ENCODE measurements at regions not wholly inside any gene's neighbourhood (a gene's known extent, or its start where the extent isn't known, plus 50 kb on each side); places are given as distances from the start of the nearest gene placed in this dataset.

DNA sequence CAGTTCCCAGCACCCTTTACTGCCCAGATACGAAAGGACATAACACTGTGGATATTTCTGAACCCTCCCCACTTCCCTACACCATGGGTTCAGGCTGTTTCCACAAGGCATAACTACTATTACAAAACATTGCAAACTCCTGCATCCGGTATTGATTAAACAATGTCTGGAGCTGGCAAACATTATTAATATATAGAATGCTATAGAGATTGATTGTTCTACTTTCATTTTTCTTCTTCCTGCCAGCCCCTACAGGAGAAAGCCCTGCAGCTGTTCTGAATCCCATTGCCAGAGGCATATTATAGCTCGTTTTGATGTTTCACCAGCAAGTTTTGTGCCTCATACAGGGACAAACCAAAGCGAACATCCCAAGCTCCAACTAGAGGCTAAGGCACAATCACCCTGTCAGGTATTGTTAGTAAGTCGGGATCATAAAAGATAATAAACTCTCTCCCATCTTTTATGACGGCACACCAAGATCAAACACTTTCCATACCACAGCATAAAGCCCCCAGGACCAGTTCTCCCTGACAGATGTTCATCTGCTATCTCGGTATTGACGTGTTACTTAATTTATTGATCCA, 331.1 kb upstream of the NT5E start:
- Histone ChIP-seq H3K9me3 (ENCODE audit: control insufficient read depth, low read length) (no peaks in the 10 kb centered on the region), H3K4ac (ENCODE audit: low read depth in 1 of 2, low read length in 2 of 2) (no peak overlapping the region), H2BK120ac (ENCODE audit: low read depth, low read length) (no peak overlapping the region), H2BK12ac (ENCODE audit: low read length in 2 of 2) (no peak overlapping the region), H2AFZ (ENCODE audit: low read depth, low read length) (no peak overlapping the region), H2BK15ac (ENCODE audit: low read depth, poor library complexity, severe bottlenecking) (no peak overlapping the region), H3K27me3 (ENCODE audit: control insufficient read depth in 1 of 2, insufficient read depth in 1 of 2, low read length in 2 of 2) (peaks cover 0 to 5% of the 10 kb centered on the region in 2 experiments), H3K36me3 (ENCODE audit: control insufficient read depth in 1 of 2, insufficient read depth in 2 of 2, low read depth in 1 of 2, low read length in 2 of 2) (no peaks in the 10 kb centered on the region), H2BK5ac (ENCODE audit: low read depth, low read length, poor library complexity, severe bottlenecking) (no peak overlapping the region), H3K79me1 (replicated peaks; ENCODE audit: low read length, poor library complexity, severe bottlenecking) (no peaks in the 10 kb centered on the region), H4K8ac (ENCODE audit: low read length) (no peak overlapping the region), H3K18ac (ENCODE audit: low read depth in 1 of 2, low read length in 2 of 2) (no peak overlapping the region), H3K23ac (ENCODE audit: low read length in 2 of 2) (no peak overlapping the region), H3K27ac (ENCODE audit: low read length, poor library complexity, severe bottlenecking) (no peak overlapping the region), H2AK5ac (ENCODE audit: low read length, severe bottlenecking) (no peak overlapping the region), H3K4me3 (ENCODE audit: insufficient read depth in 1 of 2, low read depth in 1 of 2, low read length in 2 of 2) (no peak overlapping the region), H3K4me2 (ENCODE audit: low read length, poor library complexity, severe bottlenecking) (no peak overlapping the region), H3K14ac (ENCODE audit: low read length in 2 of 2) (no peak overlapping the region), H4K91ac (ENCODE audit: low read length) (no peak overlapping the region), H3K9ac (ENCODE audit: low read length) (no peak overlapping the region), H3K4me1 (ENCODE audit: control insufficient read depth, insufficient read depth, low read depth, low read length) (no peaks in the 10 kb centered on the region)
- no peak for DNase-seq
- WGBS: 81% methylated on average over 7 of the region's 8 CpGs

DNA sequence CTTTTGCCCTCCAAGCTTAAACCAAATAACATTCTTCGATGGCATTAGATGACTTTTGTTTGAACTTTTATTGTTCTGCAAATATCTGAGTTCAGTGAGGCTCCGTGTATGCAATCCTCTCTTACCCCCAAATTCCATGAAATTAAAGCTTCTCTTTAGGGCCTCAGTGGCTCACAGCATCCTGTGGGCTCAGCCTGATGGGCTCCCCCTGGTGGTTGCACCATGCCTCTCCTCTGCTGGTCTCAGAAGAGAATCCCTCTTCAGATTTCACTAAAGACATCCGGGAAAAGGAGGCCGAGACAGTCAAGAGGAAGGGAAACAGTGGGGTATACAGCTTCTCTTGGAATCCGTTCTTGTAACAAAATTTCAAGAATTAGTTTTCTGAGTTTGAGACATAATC, 331.6 kb upstream of the NT5E start:
- Histone ChIP-seq H3K4ac (ENCODE audit: low read depth in 1 of 2, low read length in 2 of 2) (no peak overlapping the region), H2AFZ (ENCODE audit: low read depth, low read length) (no peak overlapping the region), H2BK12ac (ENCODE audit: low read length in 2 of 2) (no peak overlapping the region), H3K14ac (ENCODE audit: low read length in 2 of 2) (no peak overlapping the region), H3K79me1 (replicated peaks; ENCODE audit: low read length, poor library complexity, severe bottlenecking) (no peaks in the 10 kb centered on the region), H3K27ac (ENCODE audit: low read length, poor library complexity, severe bottlenecking) (no peak overlapping the region), H3K36me3 (ENCODE audit: control insufficient read depth in 1 of 2, insufficient read depth in 2 of 2, low read depth in 1 of 2, low read length in 2 of 2) (no peaks in the 10 kb centered on the region), H3K4me2 (ENCODE audit: low read length, poor library complexity, severe bottlenecking) (no peak overlapping the region), H4K91ac (ENCODE audit: low read length) (no peak overlapping the region), H3K9me3 (ENCODE audit: control insufficient read depth, low read length) (no peaks in the 10 kb centered on the region), H2BK15ac (ENCODE audit: low read depth, poor library complexity, severe bottlenecking) (no peak overlapping the region), H2AK5ac (ENCODE audit: low read length, severe bottlenecking) (no peak overlapping the region), H2BK5ac (ENCODE audit: low read depth, low read length, poor library complexity, severe bottlenecking) (no peak overlapping the region), H3K9ac (ENCODE audit: low read length) (no peak overlapping the region), H4K8ac (ENCODE audit: low read length) (no peak overlapping the region), H3K18ac (ENCODE audit: low read depth in 1 of 2, low read length in 2 of 2) (no peak overlapping the region), H3K4me1 (ENCODE audit: control insufficient read depth, insufficient read depth, low read depth, low read length) (no peaks in the 10 kb centered on the region), H2BK120ac (ENCODE audit: low read depth, low read length) (no peak overlapping the region), H3K27me3 (ENCODE audit: control insufficient read depth in 1 of 2, insufficient read depth in 1 of 2, low read length in 2 of 2) (peaks cover 0 to 4% of the 10 kb centered on the region in 2 experiments), H3K23ac (ENCODE audit: low read length in 2 of 2) (no peak overlapping the region), H3K4me3 (ENCODE audit: insufficient read depth in 1 of 2, low read depth in 1 of 2, low read length in 2 of 2) (no peak overlapping the region)
- 78% methylated on average over 4 of the region's 5 CpGs for WGBS
- no peak for DNase-seq

DNA sequence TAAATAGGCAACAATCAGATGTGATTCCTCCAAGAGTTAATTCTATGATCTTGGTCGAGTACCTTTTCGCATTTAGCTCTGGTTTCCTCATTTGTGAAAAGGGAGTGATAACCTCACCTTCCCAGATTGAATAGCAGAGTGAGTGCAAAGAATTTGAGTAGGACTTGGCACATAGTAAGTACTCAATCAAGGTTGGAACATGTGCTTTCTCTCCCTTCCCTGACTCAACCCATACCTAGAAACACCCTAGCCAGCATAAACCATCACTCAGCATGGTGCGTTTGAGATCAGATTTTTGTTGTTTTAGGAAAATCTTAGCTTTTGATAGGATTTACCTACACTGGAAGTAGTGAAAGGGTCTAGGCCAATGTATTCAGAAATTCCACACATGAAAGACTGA, 333.4 kb upstream of the NT5E start:
- no peaks in the 10 kb centered on the region for H3K36me3 ChIP-seq (ENCODE audit: control insufficient read depth in 1 of 2, insufficient read depth in 2 of 2, low read depth in 1 of 2, low read length in 2 of 2)
- no peak overlapping the region for H3K4me2 ChIP-seq (ENCODE audit: low read length, poor library complexity, severe bottlenecking)
- H2AFZ ChIP-seq (ENCODE audit: low read depth, low read length): no peak overlapping the region
- H2BK5ac ChIP-seq (ENCODE audit: low read depth, low read length, poor library complexity, severe bottlenecking): no peak overlapping the region
- no peak overlapping the region for H3K18ac ChIP-seq (ENCODE audit: low read depth in 1 of 2, low read length in 2 of 2)
- H3K27me3 ChIP-seq (ENCODE audit: control insufficient read depth in 1 of 2, insufficient read depth in 1 of 2, low read length in 2 of 2): no peaks in the 10 kb centered on the region
- H3K9me3 ChIP-seq (ENCODE audit: control insufficient read depth, low read length): no peaks in the 10 kb centered on the region
- 79% methylated on average over 3 of the region's 3 CpGs for WGBS
- no peaks in the 10 kb centered on the region for H3K4me1 ChIP-seq (ENCODE audit: control insufficient read depth, insufficient read depth, low read depth, low read length)
- no peak overlapping the region for H3K14ac ChIP-seq (ENCODE audit: low read length in 2 of 2)
- H4K8ac ChIP-seq (ENCODE audit: low read length): no peak overlapping the region
- no peak overlapping the region for H2BK120ac ChIP-seq (ENCODE audit: low read depth, low read length)
- no peak overlapping the region for H3K4ac ChIP-seq (ENCODE audit: low read depth in 1 of 2, low read length in 2 of 2)
- H3K9ac ChIP-seq (ENCODE audit: low read length): no peak overlapping the region
- no peak overlapping the region for H2BK15ac ChIP-seq (ENCODE audit: low read depth, poor library complexity, severe bottlenecking)
- no peak overlapping the region for H3K23ac ChIP-seq (ENCODE audit: low read length in 2 of 2)
- H2AK5ac ChIP-seq (ENCODE audit: low read length, severe bottlenecking): no peak overlapping the region
- no peak overlapping the region for H3K4me3 ChIP-seq (ENCODE audit: insufficient read depth in 1 of 2, low read depth in 1 of 2, low read length in 2 of 2)
- H4K91ac ChIP-seq (ENCODE audit: low read length): no peak overlapping the region
- H2BK12ac ChIP-seq (ENCODE audit: low read length in 2 of 2): no peak overlapping the region
- H3K27ac ChIP-seq (ENCODE audit: low read length, poor library complexity, severe bottlenecking): no peak overlapping the region
- H3K79me1 ChIP-seq (replicated peaks; ENCODE audit: low read length, poor library complexity, severe bottlenecking): no peaks in the 10 kb centered on the region
- DNase-seq: no peak

DNA sequence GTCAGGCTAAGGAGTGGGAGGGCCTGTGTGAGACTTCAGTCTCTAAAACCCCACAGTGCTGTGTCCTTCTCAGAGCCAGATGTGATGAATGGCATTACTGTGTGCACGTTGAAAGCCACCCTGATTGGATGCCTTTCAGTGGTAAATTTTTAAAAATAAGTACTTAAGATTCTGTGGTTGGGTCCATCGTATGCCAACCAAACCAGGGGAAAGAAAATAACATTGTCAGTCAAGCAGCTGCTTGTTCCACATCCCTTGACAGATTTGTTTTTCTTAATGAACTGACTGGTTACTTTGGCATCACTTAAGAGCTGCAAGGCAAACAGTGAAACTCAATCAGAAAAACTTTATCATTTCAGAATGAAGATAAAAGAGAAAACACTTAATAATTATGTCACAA, 334.0 kb upstream of the NT5E start:
- Histone ChIP-seq H3K23ac (ENCODE audit: low read length in 2 of 2) (no peak overlapping the region), H3K4me2 (ENCODE audit: low read length, poor library complexity, severe bottlenecking) (no peak overlapping the region), H2BK15ac (ENCODE audit: low read depth, poor library complexity, severe bottlenecking) (no peak overlapping the region), H3K18ac (ENCODE audit: low read depth in 1 of 2, low read length in 2 of 2) (no peak overlapping the region), H2AK5ac (ENCODE audit: low read length, severe bottlenecking) (no peak overlapping the region), H4K8ac (ENCODE audit: low read length) (no peak overlapping the region), H3K9me3 (ENCODE audit: control insufficient read depth, low read length) (no peaks in the 10 kb centered on the region), H3K27ac (ENCODE audit: low read length, poor library complexity, severe bottlenecking) (no peak overlapping the region), H3K36me3 (ENCODE audit: control insufficient read depth in 1 of 2, insufficient read depth in 2 of 2, low read depth in 1 of 2, low read length in 2 of 2) (no peaks in the 10 kb centered on the region), H2AFZ (ENCODE audit: low read depth, low read length) (no peak overlapping the region), H3K4me3 (ENCODE audit: insufficient read depth in 1 of 2, low read depth in 1 of 2, low read length in 2 of 2) (no peak overlapping the region), H3K4me1 (ENCODE audit: control insufficient read depth, insufficient read depth, low read depth, low read length) (no peaks in the 10 kb centered on the region), H4K91ac (ENCODE audit: low read length) (no peak overlapping the region), H2BK5ac (ENCODE audit: low read depth, low read length, poor library complexity, severe bottlenecking) (no peak overlapping the region), H3K79me1 (replicated peaks; ENCODE audit: low read length, poor library complexity, severe bottlenecking) (no peaks in the 10 kb centered on the region), H3K27me3 (ENCODE audit: control insufficient read depth in 1 of 2, insufficient read depth in 1 of 2, low read length in 2 of 2) (no peaks in the 10 kb centered on the region), H3K9ac (ENCODE audit: low read length) (no peak overlapping the region), H2BK120ac (ENCODE audit: low read depth, low read length) (no peak overlapping the region), H3K4ac (ENCODE audit: low read depth in 1 of 2, low read length in 2 of 2) (no peak overlapping the region), H3K14ac (ENCODE audit: low read length in 2 of 2) (no peak overlapping the region), H2BK12ac (ENCODE audit: low read length in 2 of 2) (no peak overlapping the region)
- WGBS: 88% methylated on average over 2 of the region's 2 CpGs
- DNase-seq: no peak

Measured in mesenchymal stem cell (in vitro differentiated cells and primary cell).